HCT116 (cell line): ENCODE measurements at regions not wholly inside any gene's neighbourhood (a gene's known extent, or its start where the extent isn't known, plus 50 kb on each side); places are given as distances from the start of the nearest gene placed in this dataset.

Source experiments
- ATAC-seq: fragments of 200-7000 bp; cut with Tn5 transposase; 2 replicates; pipeline ENCODE4 v1.9.1; 2020; ENCODE audit warnings: mild to moderate bottlenecking, moderate library complexity
- BruUV-seq: library from RNA; stranded (reverse); fragments of 400-500 nt; replicated peaks from 2 replicates; lab custom pipeline; 2021; lab: Mats Ljungman, UMichigan
- CTCF ChIA-PET: fragments of 300-600 bp; sonication (Branson Sonifier 250); formaldehyde crosslinking; loops from one replicate; lab custom pipeline; 2021; ENCODE audit warnings: antibody characterized with exemption; lab: Charles Lee
- POLR2A ChIA-PET: fragments of 300-600, 350-600 bp; sonication (Branson Sonifier 250); formaldehyde crosslinking; loops from one replicate; lab custom pipeline; 2021; ENCODE audit warnings: antibody characterized with exemption; lab: Charles Lee
- RAD21 ChIA-PET, 2 experiments: fragments of 300-600 bp; sonication (Branson Sonifier 250); formaldehyde crosslinking; loops; one replicate each; lab custom pipeline; 2023; ENCODE audit warnings: low total read pairs in 2 of 2; ENCODE audit not compliant: uncharacterized antibody in 2 of 2, unreplicated experiment in 2 of 2, low non-redundant PET in 1 of 2; lab: Charles Lee
- DNase-seq: peaks from one replicate; pipeline ENCODE4 v3.0.0-alpha.2; 2010; ENCODE audit warnings: low read depth, low spot score
- H2AFZ ChIP-seq: fragments of 200-600 bp; shearing (Covaris generic), sonication (generic); 2 replicates; pipeline ENCODE4 v1.6.1; 2017; ENCODE audit warnings: low read depth, mixed run types, mixed read lengths, antibody characterized with exemption, low read length; ENCODE audit not compliant: poor library complexity, severe bottlenecking
- H3K27ac ChIP-seq: 2 replicates; pipeline ENCODE4 v1.5.1; 2012; ENCODE audit warnings: low read depth, low read length
- H3K27me3 ChIP-seq: fragments of 200-600 bp; sonication (generic); 2 replicates; pipeline ENCODE4 v1.6.1; 2016; ENCODE audit warnings: mixed run types, low read length, mixed read lengths; ENCODE audit not compliant: insufficient read depth
- H3K36me3 ChIP-seq, 2 experiments: fragments of 200-500 bp in 1 of 2; fragments of 200-600 bp in 1 of 2; sonication (Bioruptor generic) in 1 of 2; sonication (generic) in 1 of 2; 2 replicates each; pipeline versions ENCODE4 v1.5.1 to v1.6.1; 2014 to 2016; ENCODE audit warnings: low read length in 2 of 2, inconsistent platforms in 1 of 2, mixed read lengths in 1 of 2, mixed run types in 1 of 2; ENCODE audit not compliant: insufficient read depth in 2 of 2, control insufficient read depth in 1 of 2
- H3K4me1 ChIP-seq, 2 experiments: fragments of 200-600 bp in 1 of 2; sonication (generic) in 1 of 2; 2 replicates each; pipeline versions ENCODE4 v1.5.1 to v1.6.1; 2012 to 2017; ENCODE audit warnings: low read length in 2 of 2, inconsistent platforms in 1 of 2, mild to moderate bottlenecking in 1 of 2, mixed read lengths in 1 of 2, mixed run types in 1 of 2, moderate library complexity in 1 of 2; ENCODE audit not compliant: insufficient read depth in 2 of 2, control insufficient read depth in 1 of 2
- H3K4me2 ChIP-seq: fragments of 200-600 bp; sonication (generic); 2 replicates; pipeline ENCODE4 v1.6.1; 2017; ENCODE audit warnings: mixed run types, low read length, mixed read lengths
- H3K4me3 ChIP-seq, 2 experiments: fragments of 200-600 bp in 1 of 2; sonication (generic) in 1 of 2; replicated peaks in 1 of 2; 2 replicates each; pipeline ENCODE4 v1.5.1; 2011 to 2016; ENCODE audit warnings: low read length in 2 of 2, control low read depth in 1 of 2, low read depth in 1 of 2, mild to moderate bottlenecking in 1 of 2, mixed read lengths in 1 of 2, mixed run types in 1 of 2
- H3K79me2 ChIP-seq: fragments of 200-600 bp; sonication (generic); 2 replicates; pipeline ENCODE4 v1.6.1; 2017; ENCODE audit warnings: mild to moderate bottlenecking, mixed run types, low read length, moderate library complexity, mixed read lengths; ENCODE audit not compliant: insufficient read depth
- H3K9ac ChIP-seq: fragments of 200-600 bp; sonication (generic); 2 replicates; pipeline ENCODE4 v1.6.1; 2016; ENCODE audit warnings: low read length, mixed read lengths
- H3K9me2 ChIP-seq: fragments of 200-600 bp; sonication (generic), shearing (Covaris generic); 2 replicates; pipeline ENCODE4 v1.6.1; 2017; ENCODE audit warnings: mixed run types, mild to moderate bottlenecking, moderate library complexity; ENCODE audit not compliant: insufficient read depth
- H3K9me3 ChIP-seq, 2 experiments: fragments of 200-500 bp in 1 of 2; fragments of 200-600 bp in 1 of 2; sonication (Bioruptor generic) in 1 of 2; sonication (generic) in 1 of 2; 2 replicates each; pipeline ENCODE4 v1.6.1; 2014 to 2017; ENCODE audit warnings: low read length in 2 of 2, mixed read lengths in 2 of 2, inconsistent platforms in 1 of 2, low read depth in 1 of 2, mild to moderate bottlenecking in 1 of 2, mixed run types in 1 of 2, moderate library complexity in 1 of 2; ENCODE audit not compliant: control insufficient read depth in 1 of 2, insufficient read depth in 1 of 2
- H4K20me1 ChIP-seq: fragments of 200-600 bp; sonication (generic), shearing (Covaris generic); 2 replicates; pipeline ENCODE4 v1.6.1; 2017; ENCODE audit warnings: mixed run types, mild to moderate bottlenecking, moderate library complexity; ENCODE audit not compliant: insufficient read depth
- CBX3 ChIP-seq: IDR thresholded peaks from 2 replicates; pipeline ENCODE4 v1.6.1; 2012; ENCODE audit warnings: low read depth
- CEBPB ChIP-seq: IDR thresholded peaks from 2 replicates; pipeline ENCODE4 v1.6.1; 2012; ENCODE audit warnings: low read depth
- ELF1 ChIP-seq: IDR thresholded peaks from 2 replicates; pipeline ENCODE4 v1.6.1; 2012; ENCODE audit warnings: low read depth, borderline replicate concordance
- EZH2 ChIP-seq: fragments of 200-600 bp; sonication (generic); IDR thresholded peaks from 2 replicates; pipeline ENCODE4 v1.6.1; 2017; ENCODE audit warnings: antibody characterized with exemption, mixed run types
- EZH2phosphoT487 ChIP-seq: fragments of 200-600 bp; IDR thresholded peaks from 2 replicates; pipeline ENCODE4 v1.6.1; 2018; ENCODE audit warnings: antibody characterized with exemption, borderline replicate concordance
- FOSL1 ChIP-seq: IDR thresholded peaks from 2 replicates; pipeline ENCODE4 v1.6.1; 2012; ENCODE audit warnings: low read depth
- MAX ChIP-seq: IDR thresholded peaks from 2 replicates; pipeline ENCODE4 v1.6.1; 2012
- POLR2A ChIP-seq: IDR thresholded peaks from 2 replicates; pipeline ENCODE4 v1.7.0; 2011; ENCODE audit warnings: borderline replicate concordance; ENCODE audit not compliant: insufficient read depth, insufficient read length; ENCODE audit errors: extremely low read depth
- RAD21 ChIP-seq: IDR thresholded peaks from 2 replicates; pipeline ENCODE4 v1.6.1; 2012; ENCODE audit warnings: low read depth, mild to moderate bottlenecking
- SIN3A ChIP-seq: IDR thresholded peaks from 2 replicates; pipeline ENCODE4 v1.6.1; 2012; ENCODE audit warnings: low read depth
- SP1 ChIP-seq: IDR thresholded peaks from 2 replicates; pipeline ENCODE4 v1.6.1; 2012; ENCODE audit warnings: low read depth
- SRF ChIP-seq: IDR thresholded peaks from 2 replicates; pipeline ENCODE4 v1.6.1; 2012; ENCODE audit warnings: low read depth
- TCF7L2 ChIP-seq: IDR thresholded peaks from 2 replicates; pipeline ENCODE4 v1.7.0; 2011; ENCODE audit warnings: borderline replicate concordance, inconsistent platforms; ENCODE audit not compliant: insufficient read depth, insufficient read length; ENCODE audit errors: extremely low read depth
- YY1 ChIP-seq: IDR thresholded peaks from 2 replicates; pipeline ENCODE4 v1.6.1; 2011; ENCODE audit warnings: low read length, low read depth, moderate library complexity, mild to moderate bottlenecking; ENCODE audit not compliant: insufficient replicate concordance; ENCODE audit errors: extremely low read depth
- ZFX ChIP-seq: fragments of 450-650 bp; IDR thresholded peaks from 2 replicates; pipeline ENCODE4 v1.6.1; 2017
- ZNF274 ChIP-seq: fragments of 200-500 bp; sonication (Bioruptor generic); IDR thresholded peaks from 2 replicates; pipeline ENCODE4 v1.6.1; 2014; ENCODE audit warnings: mild to moderate bottlenecking, low read depth, low read length, inconsistent platforms
- intact Hi-C: fragments of 100-400 bp; cut with micrococcal nuclease; formaldehyde crosslinking; loops from 2 replicates; pipeline ENCODE4 v1.10.0; 2022
- TF ChIP-seq, protein P1 (sequence below): IDR thresholded peaks from 2 replicates; pipeline ENCODE4 v1.6.1; 2012
- TF ChIP-seq, protein P2 (sequence below): IDR thresholded peaks from 2 replicates; pipeline ENCODE4 v1.6.1; 2012; ENCODE audit warnings: low read depth
- TF ChIP-seq, protein P3 (sequence below), 3 experiments: fragments of 200-600 bp in 1 of 3; sonication (generic) in 1 of 3; IDR thresholded peaks in 2 of 3; conservative IDR thresholded peaks in 1 of 3; 2 replicates each; pipeline ENCODE4 v1.5.1; 2012 to 2017; ENCODE audit warnings: low read depth in 2 of 3, low read length in 2 of 3, antibody characterized with exemption in 1 of 3, borderline replicate concordance in 1 of 3, control low read depth in 1 of 3, mild to moderate bottlenecking in 1 of 3, mixed read lengths in 1 of 3, mixed run types in 1 of 3, moderate library complexity in 1 of 3; ENCODE audit not compliant: insufficient read depth in 1 of 3

DNA sequence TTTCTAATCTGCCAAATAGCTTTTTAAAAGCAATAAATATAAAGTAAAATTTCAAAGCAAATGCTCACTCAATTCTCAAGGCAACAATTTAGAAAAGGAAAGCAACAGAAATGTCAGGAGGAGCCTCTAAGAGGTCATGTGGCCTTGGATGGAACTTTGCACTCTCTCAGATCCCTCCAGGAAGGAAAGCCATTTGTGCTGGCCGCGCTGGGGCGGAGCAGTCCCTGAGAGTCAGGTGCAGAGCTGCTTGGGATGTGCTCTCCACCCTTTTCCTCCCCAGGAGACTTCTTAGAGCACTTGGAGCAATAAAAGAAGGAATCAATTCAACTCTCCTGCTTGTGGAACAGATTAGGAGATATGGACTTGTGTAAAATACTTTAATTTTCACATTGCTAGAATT is 379.8 kb upstream of the LINC00305 start (continued):
- TF ChIP-seq CBX3: no peak
- TF ChIP-seq, all 23 proteins: peak for 0

DNA sequence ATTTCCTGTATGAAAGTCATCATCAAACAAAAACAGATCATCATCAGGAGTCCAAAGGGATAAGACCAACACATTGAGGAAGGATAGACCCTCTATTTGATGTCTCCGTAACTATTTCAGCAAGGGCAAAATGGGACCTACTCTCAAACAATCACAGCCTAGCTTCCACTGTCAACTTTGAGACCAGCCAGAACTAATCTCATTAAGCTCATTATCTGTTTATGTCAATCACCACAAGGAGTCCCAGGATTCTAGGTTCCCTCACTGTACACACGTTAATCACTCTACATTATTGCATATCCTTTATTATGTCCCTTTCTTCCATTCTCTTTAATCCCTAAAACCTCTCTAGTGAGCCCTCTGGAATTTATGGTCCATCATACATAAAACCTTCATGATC is 370.3 kb upstream of the LINC00305 start:
- ChIA-PET RAD21 (no interaction called here), CTCF (no interaction called here), POLR2A (no interaction called here)
- Histone ChIP-seq H4K20me1 (no peaks in the 10 kb centered on the region), H3K9ac (no peak overlapping the region), H3K4me1 (no peaks in the 10 kb centered on the region), H3K27me3 (no peaks in the 10 kb centered on the region), H3K79me2 (no peaks in the 10 kb centered on the region), H3K9me3 (peaks cover 16 to 42% of the 10 kb centered on the region in 2 experiments; a peak in 2 of 4 replicates), H2AFZ (no peak overlapping the region), H3K27ac (no peak overlapping the region), H3K9me2 (no peaks in the 10 kb centered on the region), H3K36me3 (no peaks in the 10 kb centered on the region), H3K4me3 (no peak overlapping the region), H3K4me2 (no peak overlapping the region)
- no peak for TF ChIP-seq ELF1
- TF ChIP-seq EZH2: no peak
- no peak for TF ChIP-seq RAD21
- TF ChIP-seq POLR2A: no peak
- no peak for TF ChIP-seq ZFX
- TF ChIP-seq TCF7L2: no peak
- TF ChIP-seq FOSL1: no peak
- no peak for TF ChIP-seq EZH2phosphoT487
- no peak for TF ChIP-seq MAX
- TF ChIP-seq CEBPB: no peak
- TF ChIP-seq YY1: no peak
- no peak for TF ChIP-seq ZNF274
- no peak for TF ChIP-seq SRF
- TF ChIP-seq SIN3A: no peak
- TF ChIP-seq, protein P1, sequence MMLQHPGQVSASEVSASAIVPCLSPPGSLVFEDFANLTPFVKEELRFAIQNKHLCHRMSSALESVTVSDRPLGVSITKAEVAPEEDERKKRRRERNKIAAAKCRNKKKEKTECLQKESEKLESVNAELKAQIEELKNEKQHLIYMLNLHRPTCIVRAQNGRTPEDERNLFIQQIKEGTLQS: no peak
- TF ChIP-seq, protein P2, sequence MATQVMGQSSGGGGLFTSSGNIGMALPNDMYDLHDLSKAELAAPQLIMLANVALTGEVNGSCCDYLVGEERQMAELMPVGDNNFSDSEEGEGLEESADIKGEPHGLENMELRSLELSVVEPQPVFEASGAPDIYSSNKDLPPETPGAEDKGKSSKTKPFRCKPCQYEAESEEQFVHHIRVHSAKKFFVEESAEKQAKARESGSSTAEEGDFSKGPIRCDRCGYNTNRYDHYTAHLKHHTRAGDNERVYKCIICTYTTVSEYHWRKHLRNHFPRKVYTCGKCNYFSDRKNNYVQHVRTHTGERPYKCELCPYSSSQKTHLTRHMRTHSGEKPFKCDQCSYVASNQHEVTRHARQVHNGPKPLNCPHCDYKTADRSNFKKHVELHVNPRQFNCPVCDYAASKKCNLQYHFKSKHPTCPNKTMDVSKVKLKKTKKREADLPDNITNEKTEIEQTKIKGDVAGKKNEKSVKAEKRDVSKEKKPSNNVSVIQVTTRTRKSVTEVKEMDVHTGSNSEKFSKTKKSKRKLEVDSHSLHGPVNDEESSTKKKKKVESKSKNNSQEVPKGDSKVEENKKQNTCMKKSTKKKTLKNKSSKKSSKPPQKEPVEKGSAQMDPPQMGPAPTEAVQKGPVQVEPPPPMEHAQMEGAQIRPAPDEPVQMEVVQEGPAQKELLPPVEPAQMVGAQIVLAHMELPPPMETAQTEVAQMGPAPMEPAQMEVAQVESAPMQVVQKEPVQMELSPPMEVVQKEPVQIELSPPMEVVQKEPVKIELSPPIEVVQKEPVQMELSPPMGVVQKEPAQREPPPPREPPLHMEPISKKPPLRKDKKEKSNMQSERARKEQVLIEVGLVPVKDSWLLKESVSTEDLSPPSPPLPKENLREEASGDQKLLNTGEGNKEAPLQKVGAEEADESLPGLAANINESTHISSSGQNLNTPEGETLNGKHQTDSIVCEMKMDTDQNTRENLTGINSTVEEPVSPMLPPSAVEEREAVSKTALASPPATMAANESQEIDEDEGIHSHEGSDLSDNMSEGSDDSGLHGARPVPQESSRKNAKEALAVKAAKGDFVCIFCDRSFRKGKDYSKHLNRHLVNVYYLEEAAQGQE: no peak
- no peak for TF ChIP-seq SP1
- TF ChIP-seq, protein P3, sequence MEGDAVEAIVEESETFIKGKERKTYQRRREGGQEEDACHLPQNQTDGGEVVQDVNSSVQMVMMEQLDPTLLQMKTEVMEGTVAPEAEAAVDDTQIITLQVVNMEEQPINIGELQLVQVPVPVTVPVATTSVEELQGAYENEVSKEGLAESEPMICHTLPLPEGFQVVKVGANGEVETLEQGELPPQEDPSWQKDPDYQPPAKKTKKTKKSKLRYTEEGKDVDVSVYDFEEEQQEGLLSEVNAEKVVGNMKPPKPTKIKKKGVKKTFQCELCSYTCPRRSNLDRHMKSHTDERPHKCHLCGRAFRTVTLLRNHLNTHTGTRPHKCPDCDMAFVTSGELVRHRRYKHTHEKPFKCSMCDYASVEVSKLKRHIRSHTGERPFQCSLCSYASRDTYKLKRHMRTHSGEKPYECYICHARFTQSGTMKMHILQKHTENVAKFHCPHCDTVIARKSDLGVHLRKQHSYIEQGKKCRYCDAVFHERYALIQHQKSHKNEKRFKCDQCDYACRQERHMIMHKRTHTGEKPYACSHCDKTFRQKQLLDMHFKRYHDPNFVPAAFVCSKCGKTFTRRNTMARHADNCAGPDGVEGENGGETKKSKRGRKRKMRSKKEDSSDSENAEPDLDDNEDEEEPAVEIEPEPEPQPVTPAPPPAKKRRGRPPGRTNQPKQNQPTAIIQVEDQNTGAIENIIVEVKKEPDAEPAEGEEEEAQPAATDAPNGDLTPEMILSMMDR (IDR thresholded peaks at IDR 0.05 in 2 of 3, conservative IDR thresholded peaks at IDR 0.05 in 1 of 3; ENCODE audit: borderline replicate concordance in 1 of 3, insufficient read depth in 1 of 3, low read depth in 2 of 3, low read length in 2 of 3): no peak
- BruUV-seq: no TSS peak
- ATAC-seq (no peak), DNase-seq (no peak)
- intact Hi-C loops: no loop called here
